HEK293T (cell line): ENCODE measurements at regions not wholly inside any gene's neighbourhood (a gene's known extent, or its start where the extent isn't known, plus 50 kb on each side); places are given as distances from the start of the nearest gene placed in this dataset.
A peak's percentile ranks its signal among the peaks of the same experiment; 100 is the strongest.

Source experiments
- CTCF ChIA-PET: fragments of 350-600 bp; formaldehyde crosslinking; extraction: SDS; loops from one replicate; lab custom pipeline; 2021; ENCODE audit warnings: antibody characterized with exemption, inconsistent platforms; lab: Yijun Ruan, JAX
- POLR2A ChIA-PET: fragments of 350-600 bp; formaldehyde crosslinking; extraction: SDS; loops from one replicate; lab custom pipeline; 2020; ENCODE audit warnings: antibody characterized with exemption, inconsistent platforms; lab: Yijun Ruan, JAX
- DNase-seq: peaks from one replicate; pipeline ENCODE4 v3.0.0; 2012; ENCODE audit warnings: mixed read lengths; ENCODE audit errors: extremely low spot score
- ARNT ChIP-seq: fragments of 450-650 bp; IDR thresholded peaks from 2 replicates; pipeline ENCODE4 v1.6.1; 2017; ENCODE audit warnings: mild to moderate bottlenecking
- BHLHE40 ChIP-seq: fragments of 450-650 bp; IDR thresholded peaks from 2 replicates; pipeline ENCODE4 v1.6.1; 2016; ENCODE audit warnings: mild to moderate bottlenecking, moderate library complexity, borderline replicate concordance
- CTBP1 ChIP-seq: fragments of 450-650 bp; IDR thresholded peaks from 2 replicates; pipeline ENCODE4 v1.6.1; 2016; ENCODE audit warnings: borderline replicate concordance
- ELF4 ChIP-seq: fragments of 450-650 bp; IDR thresholded peaks from 2 replicates; pipeline ENCODE4 v1.6.1; 2017; ENCODE audit warnings: antibody characterized with exemption
- FOXA1 ChIP-seq: fragments of 450-650 bp; IDR thresholded peaks from 2 replicates; pipeline ENCODE4 v1.6.1; 2016; ENCODE audit warnings: mild to moderate bottlenecking
- FOXK2 ChIP-seq: fragments of 450-650 bp; IDR thresholded peaks from 2 replicates; pipeline ENCODE4 v1.6.1; 2016; ENCODE audit warnings: mild to moderate bottlenecking
- FOXM1 ChIP-seq: fragments of 450-650 bp; IDR thresholded peaks from 2 replicates; pipeline ENCODE4 v1.6.1; 2017; ENCODE audit warnings: mild to moderate bottlenecking, borderline replicate concordance
- HDGF ChIP-seq: fragments of 450-650 bp; IDR thresholded peaks from 2 replicates; pipeline ENCODE4 v1.6.1; 2017; ENCODE audit warnings: antibody characterized with exemption, borderline replicate concordance
- L3MBTL2 ChIP-seq: fragments of 450-650 bp; conservative IDR thresholded peaks from 2 replicates; pipeline ENCODE4 v1.6.1; 2016; ENCODE audit warnings: mild to moderate bottlenecking
- LEF1 ChIP-seq: fragments of 450-650 bp; IDR thresholded peaks from 2 replicates; pipeline ENCODE4 v1.6.1; 2017; ENCODE audit warnings: mild to moderate bottlenecking, borderline replicate concordance
- NFRKB ChIP-seq: fragments of 450-650 bp; IDR thresholded peaks from 2 replicates; pipeline ENCODE4 v1.6.1; 2016; ENCODE audit warnings: mild to moderate bottlenecking, moderate library complexity
- PKNOX1 ChIP-seq: fragments of 450-650 bp; IDR thresholded peaks from 2 replicates; pipeline ENCODE4 v1.6.1; 2016
- SP1 ChIP-seq: fragments of 450-650 bp; IDR thresholded peaks from 2 replicates; pipeline ENCODE4 v1.6.1; 2017
- SUZ12 ChIP-seq: fragments of 450-650 bp; IDR thresholded peaks from 2 replicates; pipeline ENCODE4 v1.6.1; 2016; ENCODE audit warnings: mild to moderate bottlenecking
- TARDBP ChIP-seq: fragments of 450-650 bp; IDR thresholded peaks from 2 replicates; pipeline ENCODE4 v1.6.1; 2016
- ZNF384 ChIP-seq: fragments of 450-650 bp; IDR thresholded peaks from 2 replicates; pipeline ENCODE4 v1.6.1; 2016

DNA sequence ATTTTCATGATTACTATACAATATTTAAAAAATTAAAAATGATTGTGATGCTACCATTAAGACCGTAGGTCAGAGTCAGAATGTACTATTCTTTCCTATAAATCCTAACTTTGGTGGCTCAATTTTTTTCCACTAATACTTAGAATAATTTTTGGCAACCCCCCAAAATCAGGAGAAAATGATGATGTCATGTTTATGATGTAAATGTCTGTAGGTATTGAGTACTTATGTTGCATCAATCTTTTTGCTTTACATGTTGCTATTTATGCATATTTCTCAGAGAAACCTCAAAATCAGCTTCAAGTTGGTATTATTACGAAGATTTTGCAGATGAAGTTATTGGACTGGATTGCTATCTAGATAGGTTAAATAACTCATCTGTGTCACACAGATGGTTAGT is 371.2 kb downstream of the ADGRL2 start:
- DNase-seq = no peak
- ChIA-PET POLR2A (no interaction called here), CTCF (no interaction called here)
- TF ChIP-seq ZNF384 = no peak
- TF ChIP-seq CTBP1 = no peak

- ChIA-PET CTCF (no interaction called here), POLR2A (no interaction called here)
- no peak for DNase-seq
- TF ChIP-seq L3MBTL2 (no peak), ELF4 (no peak), FOXM1 (no peak), SUZ12 (no peak), ARNT (no peak), BHLHE40 (no peak), TARDBP (no peak), FOXA1 (no peak), FOXK2 (no peak), NFRKB (no peak), SP1 (no peak)
These were observed 367.7 kb downstream of the ADGRL2 start for GRCh38 chr1:82168482-82168881.

GRCh38 chr1:82165304-82165703 is 364.6 kb downstream of the ADGRL2 start:
- no peak for DNase-seq
- ChIA-PET CTCF (no interaction called here), POLR2A (no interaction called here)
- TF ChIP-seq FOXK2 (no peak), NFRKB (no peak), HDGF (no peak), ZNF384 (no peak), SUZ12 (no peak), FOXM1 (no peak), FOXA1 (no peak), BHLHE40 (no peak), PKNOX1 (no peak), ELF4 (no peak), LEF1 (no peak), L3MBTL2 (no peak), CTBP1 (no peak), ARNT (no peak), SP1 (no peak), TARDBP (no peak)

DNA sequence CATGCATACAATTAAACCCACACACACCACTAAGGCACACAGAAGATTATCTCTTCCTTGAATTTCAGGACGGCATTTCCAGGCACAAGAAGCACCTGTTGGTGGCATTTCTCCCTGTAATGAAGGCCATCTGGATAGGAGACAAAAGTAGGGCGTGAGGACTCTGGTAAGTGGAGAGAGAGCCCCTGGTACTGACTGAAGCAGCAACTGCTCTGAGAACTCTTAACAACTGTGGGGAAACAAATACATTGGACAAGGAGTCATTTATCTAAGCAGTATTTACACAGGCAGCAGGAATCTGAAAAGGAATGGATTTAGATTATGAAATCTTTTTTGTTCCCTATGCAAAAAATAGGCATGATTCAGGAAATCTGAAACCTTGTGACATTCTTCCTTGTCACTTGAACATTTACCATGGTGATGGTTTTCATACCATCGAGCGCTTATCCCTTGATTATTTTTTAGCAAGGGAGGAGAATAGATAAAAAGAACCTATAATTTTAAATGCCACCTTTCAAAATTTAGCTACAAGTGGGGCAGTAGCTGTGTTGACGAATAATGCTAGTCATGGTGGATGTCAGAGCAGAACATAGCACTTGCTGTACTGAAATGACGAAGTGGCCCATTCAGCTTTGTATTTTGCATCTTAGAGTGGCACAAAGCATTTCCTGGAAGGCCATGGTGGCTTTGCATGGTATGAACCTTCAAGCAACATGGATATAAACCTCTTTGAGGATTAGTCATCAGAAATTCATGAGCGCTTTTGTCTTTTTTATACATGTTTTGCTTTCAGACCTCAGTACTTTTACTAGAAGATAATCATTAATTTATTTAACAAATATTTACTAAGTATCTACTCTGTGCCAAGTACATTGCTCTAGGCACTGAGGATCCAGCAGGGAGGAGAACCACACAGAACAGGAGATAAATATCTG is 362.0 kb downstream of the ADGRL2 start:
- DNase-seq = no peak
- TF ChIP-seq TARDBP = no peak
- TF ChIP-seq FOXK2 = no peak
- no peak for TF ChIP-seq LEF1
- TF ChIP-seq SP1 = no peak
- CTCF ChIA-PET = no interaction called here
- POLR2A ChIA-PET = no interaction called here

- no peak for DNase-seq
- TF ChIP-seq L3MBTL2 (0 out of 2 replicates have a peak, but pooled peaks have one; percentile 20), ARNT (no peak), SUZ12 (no peak), ZNF384 (no peak), HDGF (no peak), LEF1 (no peak), CTBP1 (no peak), PKNOX1 (peak; percentile 26; the same call in 1 of the 2 replicates), ELF4 (no peak)
- ChIA-PET CTCF (no interaction called here), POLR2A (no interaction called here)
These were observed 361.0 kb downstream of the ADGRL2 start for GRCh38 chr1:82161700-82162141.

DNA sequence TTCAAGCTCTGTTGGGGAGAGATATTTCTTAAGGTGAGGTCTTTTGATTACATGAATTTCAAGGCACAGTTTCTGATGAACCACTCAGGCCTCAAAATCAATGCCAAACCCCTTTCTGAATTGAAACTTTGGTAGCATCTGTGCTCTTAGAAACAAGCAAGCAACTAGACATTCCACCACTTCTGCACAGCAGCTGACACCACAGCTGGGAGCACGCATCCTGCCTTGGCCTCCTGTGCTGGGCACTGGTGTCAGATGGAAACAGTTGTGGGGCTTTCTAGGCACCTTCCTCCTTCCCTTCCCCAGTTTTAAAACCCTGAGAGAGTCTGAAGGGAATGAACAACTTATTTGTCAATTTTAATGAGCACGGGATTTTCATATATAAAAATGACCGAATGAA is 360.2 kb downstream of the ADGRL2 start:
- TF ChIP-seq BHLHE40 (no peak), SUZ12 (no peak), FOXM1 (no peak), FOXK2 (no peak), PKNOX1 (no peak), SP1 (no peak), FOXA1 (no peak), CTBP1 (no peak), ELF4 (no peak), ZNF384 (no peak), NFRKB (no peak), ARNT (no peak), LEF1 (no peak)
- CTCF ChIA-PET = no interaction called here
- DNase-seq = no peak
- POLR2A ChIA-PET = no interaction called here
